IMR-90 (cell line): ENCODE measurements at regions not wholly inside any gene's neighbourhood (a gene's known extent, or its start where the extent isn't known, plus 50 kb on each side); places are given as distances from the start of the nearest gene placed in this dataset.

ENCODE experiments used
- ATAC-seq: fragments of 200-7000 bp; cut with Tn5 transposase; 2 replicates; pipeline ENCODE4 v1.9.1; 2020; ENCODE audit warnings: low read depth, mild to moderate bottlenecking, moderate library complexity
- BruUV-seq: library from RNA; stranded (reverse); fragments of 400-500 nt; replicated peaks from 2 replicates; lab custom pipeline; 2021; lab: Mats Ljungman, UMichigan
- CTCF ChIA-PET: fragments of 300-600 bp; formaldehyde crosslinking; extraction: SDS; loops from one replicate; lab custom pipeline; 2021; ENCODE audit warnings: antibody characterized with exemption; lab: Yijun Ruan, JAX
- POLR2A ChIA-PET: fragments of 300-600 bp; sonication (Branson Sonifier 250); formaldehyde crosslinking; loops from one replicate; lab custom pipeline; 2022; ENCODE audit warnings: antibody characterized with exemption; ENCODE audit not compliant: unreplicated experiment; lab: Charles Lee
- DNase-seq: peaks from one replicate; pipeline ENCODE4 v3.0.0; 2013
- H2AFZ ChIP-seq: replicated peaks from 2 replicates; pipeline ENCODE3; 2013; ENCODE audit warnings: low read length, mild to moderate bottlenecking; ENCODE audit not compliant: poor library complexity
- H2AK5ac ChIP-seq: 2 replicates; pipeline ENCODE4 v1.6.1; 2013; ENCODE audit warnings: low read depth, low read length, inconsistent platforms
- H2AK9ac ChIP-seq: replicated peaks from 2 replicates; pipeline ENCODE3; 2013; ENCODE audit warnings: mild to moderate bottlenecking, low read depth, low read length, moderate library complexity; ENCODE audit not compliant: poor library complexity
- H2BK120ac ChIP-seq: 2 replicates; pipeline ENCODE4 v1.6.1; 2013; ENCODE audit warnings: low read depth, low read length, inconsistent platforms
- H2BK15ac ChIP-seq: 3 replicates; pipeline ENCODE4 v1.6.1; 2013; ENCODE audit warnings: low read depth, low read length, inconsistent platforms
- H2BK20ac ChIP-seq: 2 replicates; pipeline ENCODE4 v1.6.1; 2013; ENCODE audit warnings: low read depth, mild to moderate bottlenecking, inconsistent platforms, low read length, moderate library complexity
- H2BK5ac ChIP-seq: 2 replicates; pipeline ENCODE4 v1.6.1; 2013; ENCODE audit warnings: mild to moderate bottlenecking, low read depth, low read length, inconsistent platforms; ENCODE audit not compliant: poor library complexity, severe bottlenecking
- H3K14ac ChIP-seq: replicated peaks from 2 replicates; pipeline ENCODE4 v1.6.1; 2013; ENCODE audit warnings: low read depth, low read length, inconsistent platforms
- H3K18ac ChIP-seq: 2 replicates; pipeline ENCODE4 v1.6.1; 2013; ENCODE audit warnings: low read depth, low read length, control low read depth
- H3K23ac ChIP-seq: 2 replicates; pipeline ENCODE4 v1.6.1; 2013; ENCODE audit warnings: low read depth, low read length, inconsistent platforms
- H3K27ac ChIP-seq: 2 replicates; pipeline ENCODE4 v1.5.1; 2013; ENCODE audit warnings: mild to moderate bottlenecking, control low read depth, low read length; ENCODE audit not compliant: insufficient read depth
- H3K27me3 ChIP-seq: 2 replicates; pipeline ENCODE4 v1.6.1; 2013; ENCODE audit warnings: low read length; ENCODE audit not compliant: control insufficient read depth, insufficient read depth
- H3K36me3 ChIP-seq: 2 replicates; pipeline ENCODE4 v1.6.1; 2013; ENCODE audit warnings: low read length, mixed read lengths; ENCODE audit not compliant: control insufficient read depth, insufficient read depth
- H3K4ac ChIP-seq: 2 replicates; pipeline ENCODE4 v1.6.1; 2013; ENCODE audit warnings: low read depth, low read length, inconsistent platforms
- H3K4me1 ChIP-seq: 2 replicates; pipeline ENCODE4 v1.6.1; 2013; ENCODE audit warnings: low read length, mixed read lengths; ENCODE audit not compliant: control insufficient read depth, insufficient read depth
- H3K4me2 ChIP-seq: 2 replicates; pipeline ENCODE4 v1.6.1; 2013; ENCODE audit warnings: low read depth, mild to moderate bottlenecking, control low read depth, low read length, moderate library complexity
- H3K4me3 ChIP-seq: 2 replicates; pipeline ENCODE4 v1.5.1; 2013; ENCODE audit warnings: low read depth, mild to moderate bottlenecking, control low read depth, low read length, moderate library complexity; ENCODE audit not compliant: insufficient read depth
- H3K56ac ChIP-seq: 2 replicates; pipeline ENCODE4 v1.6.1; 2013; ENCODE audit warnings: low read length, inconsistent platforms; ENCODE audit not compliant: insufficient read depth; ENCODE audit errors: extremely low read depth
- H3K79me1 ChIP-seq, 2 experiments: 2 replicates each; pipeline ENCODE4 v1.6.1; 2013; ENCODE audit warnings: low read length in 2 of 2, inconsistent platforms in 1 of 2, low read depth in 1 of 2
- H3K9ac ChIP-seq: 2 replicates; pipeline ENCODE4 v1.6.1; 2013; ENCODE audit warnings: low read depth, low read length, control low read depth
- H3K9me1 ChIP-seq: 2 replicates; pipeline ENCODE4 v1.6.1; 2013; ENCODE audit warnings: low read length, inconsistent platforms; ENCODE audit not compliant: insufficient read depth
- H3K9me3 ChIP-seq: 2 replicates; pipeline ENCODE4 v1.6.1; 2013; ENCODE audit warnings: low read length; ENCODE audit not compliant: control insufficient read depth, insufficient read depth
- H4K20me1 ChIP-seq: 2 replicates; pipeline ENCODE4 v1.6.1; 2013; ENCODE audit warnings: low read length, inconsistent platforms; ENCODE audit not compliant: insufficient read depth
- H4K5ac ChIP-seq: 2 replicates; pipeline ENCODE4 v1.6.1; 2013; ENCODE audit warnings: mild to moderate bottlenecking, low read depth, low read length, control low read depth
- H4K8ac ChIP-seq, 2 experiments: 2 replicates each; pipeline ENCODE4 v1.6.1; 2013; ENCODE audit warnings: low read depth in 2 of 2, low read length in 2 of 2, control low read depth in 1 of 2, inconsistent platforms in 1 of 2
- H4K91ac ChIP-seq: 2 replicates; pipeline ENCODE4 v1.6.1; 2013; ENCODE audit warnings: low read depth, low read length, inconsistent platforms; ENCODE audit not compliant: insufficient read depth
- BHLHE40 ChIP-seq: fragments of 150-350 bp; IDR thresholded peaks from 2 replicates; pipeline ENCODE4 v1.6.1; 2016; ENCODE audit warnings: mild to moderate bottlenecking, low read depth, low read length
- CEBPB ChIP-seq: IDR thresholded peaks from 2 replicates; pipeline ENCODE4 v1.6.1; 2012; ENCODE audit warnings: low read depth, low read length, improper control_type of control experiment
- CHD1 ChIP-seq: IDR thresholded peaks from 2 replicates; pipeline ENCODE4 v1.6.1; 2012; ENCODE audit warnings: low read depth, low read length, improper control_type of control experiment
- ELK1 ChIP-seq: fragments of 150-350 bp; IDR thresholded peaks from 2 replicates; pipeline ENCODE4 v1.6.1; 2016; ENCODE audit warnings: low read depth, mild to moderate bottlenecking, low read length, moderate library complexity, borderline replicate concordance
- FOS ChIP-seq: fragments of 150-350 bp; IDR thresholded peaks from 2 replicates; pipeline ENCODE4 v1.6.1; 2016; ENCODE audit warnings: low read depth, low read length
- MAFK ChIP-seq: IDR thresholded peaks from 2 replicates; pipeline ENCODE4 v1.6.1; 2012; ENCODE audit warnings: low read depth, low read length, improper control_type of control experiment
- MAZ ChIP-seq: IDR thresholded peaks from 2 replicates; pipeline ENCODE4 v1.6.1; 2012; ENCODE audit warnings: low read depth, mild to moderate bottlenecking, low read length, improper control_type of control experiment, moderate library complexity, borderline replicate concordance
- MXI1 ChIP-seq: IDR thresholded peaks from 2 replicates; pipeline ENCODE4 v1.6.1; 2012; ENCODE audit warnings: low read depth, mild to moderate bottlenecking, low read length, moderate library complexity, borderline replicate concordance
- NFE2L2 ChIP-seq: fragments of 150-350 bp; IDR thresholded peaks from 2 replicates; pipeline ENCODE4 v1.6.1; 2016; ENCODE audit warnings: low read depth, mild to moderate bottlenecking, low read length
- POLR2A ChIP-seq: IDR thresholded peaks from 2 replicates; pipeline ENCODE4 v1.6.1; 2012; ENCODE audit warnings: mild to moderate bottlenecking, low read depth, low read length
- RFX5 ChIP-seq: IDR thresholded peaks from 2 replicates; pipeline ENCODE4 v1.8.0; 2012; ENCODE audit warnings: low read depth, mild to moderate bottlenecking, low read length, moderate library complexity
- SMC3 ChIP-seq: fragments of 150-350 bp; IDR thresholded peaks from 2 replicates; pipeline ENCODE4 v1.6.1; 2016; ENCODE audit warnings: low read depth, mild to moderate bottlenecking, antibody characterized with exemption, low read length, moderate library complexity
- USF2 ChIP-seq: fragments of 150-350 bp; IDR thresholded peaks from 2 replicates; pipeline ENCODE4 v1.6.1; 2017; ENCODE audit warnings: mild to moderate bottlenecking, antibody characterized with exemption, low read length, low read depth
- WGBS, 2 experiments: methylation state at CpG; one replicate each; pipeline versions ENCODE4 v1.1.5 to v1.1.7; 2013; ENCODE audit warnings: missing lambda C conversion rate in 2 of 2; ENCODE audit not compliant: insufficient read length in 1 of 2; ENCODE audit errors: extremely low coverage in 2 of 2; 5-methylcytosine and 5-hydroxymethylcytosine counted together
- dilution Hi-C: fragments of 300-500 bp; cut with HindIII; formaldehyde crosslinking; loops from one replicate; pipeline ENCODE4 v1.14.3; 2018; ENCODE audit warnings: low sequenced_read_pairs; ENCODE audit not compliant: unreplicated experiment
- in situ Hi-C: fragments of 300-500 bp; cut with MboI; formaldehyde crosslinking; loops from 3 replicates; pipeline ENCODE4 v1.14.3; 2019; ENCODE audit warnings: low sequenced_read_pairs, inconsistent platforms, mixed read lengths
- intact Hi-C: fragments of 100-400 bp; cut with micrococcal nuclease; formaldehyde crosslinking; loops from 2 replicates; pipeline ENCODE4 v1.10.0; 2022
- TF ChIP-seq, protein P1 (sequence below): conservative IDR thresholded peaks from 2 replicates; pipeline ENCODE4 v1.5.1; 2012; ENCODE audit warnings: mild to moderate bottlenecking, low read depth, low read length, improper control_type of control experiment

DNA sequence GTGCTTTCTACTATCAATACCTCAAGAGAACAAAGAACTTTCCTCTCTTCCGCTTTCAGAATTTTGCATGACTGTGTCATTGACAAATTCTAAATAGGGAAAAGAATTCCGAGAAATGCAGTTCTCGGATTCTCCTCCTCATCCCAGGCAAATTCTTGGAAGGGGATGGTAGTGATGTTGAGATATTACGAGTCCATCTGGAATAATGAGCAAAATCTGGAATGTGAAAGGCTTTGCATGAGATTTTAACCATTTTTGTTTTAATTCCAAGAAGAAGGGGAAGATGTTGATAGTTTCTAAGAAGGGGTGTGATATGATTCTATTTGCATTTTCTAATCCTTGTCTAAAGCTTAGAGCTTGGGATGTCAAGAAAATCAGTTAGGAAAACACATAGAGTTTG is 127.1 kb upstream of the DOCK10 start:
- ATAC-seq, result no peak
- POLR2A ChIA-PET, result no interaction called here
- WGBS, 2 experiments, result 60% methylated on average over 1 of the region's 4 CpGs; no CpG with 5 or more reads in 1 of the 2 experiments

More for the DNA sequence above, 127.1 kb upstream of the DOCK10 start:
- dilution Hi-C loops (no loop called here), intact Hi-C loops (no loop called here), in situ Hi-C loops (no loop called here)
- Histone ChIP-seq H2BK20ac (no peak overlapping the region), H3K4ac (no peak overlapping the region), H3K4me1 (peaks cover 5% of the 10 kb centered on the region), H3K4me3 (no peak overlapping the region), H3K23ac (no peak overlapping the region), H4K20me1 (no peaks in the 10 kb centered on the region), H3K18ac (no peak overlapping the region), H2AK5ac (no peak overlapping the region), H3K9me1 (no peaks in the 10 kb centered on the region; the same call in 1 of the 2 replicates), H4K5ac (no peak overlapping the region), H3K4me2 (no peak overlapping the region), H3K36me3 (no peaks in the 10 kb centered on the region), H2BK5ac (no peak overlapping the region), H4K8ac (no peak overlapping the region), H4K91ac (no peak overlapping the region), H3K9me3 (no peaks in the 10 kb centered on the region), H3K27me3 (no peaks in the 10 kb centered on the region), H2BK15ac (no peak overlapping the region), H3K9ac (no peak overlapping the region), H3K56ac (no peak overlapping the region), H2BK120ac (no peak overlapping the region), H3K27ac (no peak overlapping the region), H2AK9ac (no peak overlapping the region), H2AFZ (no peak overlapping the region), H3K79me1 (no peaks in the 10 kb centered on the region), H3K14ac (no peak overlapping the region)
- CTCF ChIA-PET, result no interaction called here
- no peak for TF ChIP-seq RFX5
- no peak for TF ChIP-seq NFE2L2
- TF ChIP-seq MAFK, result no peak
- no peak for TF ChIP-seq BHLHE40
- TF ChIP-seq CEBPB, result no peak
- TF ChIP-seq MAZ, result no peak
- no peak for TF ChIP-seq POLR2A
- no peak for TF ChIP-seq CHD1
- TF ChIP-seq FOS, result no peak
- TF ChIP-seq, protein P1, sequence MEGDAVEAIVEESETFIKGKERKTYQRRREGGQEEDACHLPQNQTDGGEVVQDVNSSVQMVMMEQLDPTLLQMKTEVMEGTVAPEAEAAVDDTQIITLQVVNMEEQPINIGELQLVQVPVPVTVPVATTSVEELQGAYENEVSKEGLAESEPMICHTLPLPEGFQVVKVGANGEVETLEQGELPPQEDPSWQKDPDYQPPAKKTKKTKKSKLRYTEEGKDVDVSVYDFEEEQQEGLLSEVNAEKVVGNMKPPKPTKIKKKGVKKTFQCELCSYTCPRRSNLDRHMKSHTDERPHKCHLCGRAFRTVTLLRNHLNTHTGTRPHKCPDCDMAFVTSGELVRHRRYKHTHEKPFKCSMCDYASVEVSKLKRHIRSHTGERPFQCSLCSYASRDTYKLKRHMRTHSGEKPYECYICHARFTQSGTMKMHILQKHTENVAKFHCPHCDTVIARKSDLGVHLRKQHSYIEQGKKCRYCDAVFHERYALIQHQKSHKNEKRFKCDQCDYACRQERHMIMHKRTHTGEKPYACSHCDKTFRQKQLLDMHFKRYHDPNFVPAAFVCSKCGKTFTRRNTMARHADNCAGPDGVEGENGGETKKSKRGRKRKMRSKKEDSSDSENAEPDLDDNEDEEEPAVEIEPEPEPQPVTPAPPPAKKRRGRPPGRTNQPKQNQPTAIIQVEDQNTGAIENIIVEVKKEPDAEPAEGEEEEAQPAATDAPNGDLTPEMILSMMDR, result no peak
- no peak for TF ChIP-seq SMC3
- no peak for TF ChIP-seq ELK1
- TF ChIP-seq USF2, result no peak
- TF ChIP-seq MXI1, result no peak
- DNase-seq, result no peak
- no TSS peak for BruUV-seq
